ENCODE measurements at regions not wholly inside any gene's neighbourhood (a gene's known extent, or its start where the extent isn't known, plus 50 kb on each side); places are given as distances from the start of the nearest gene placed in this dataset.

GRCh38 chrX:109858602-109859341, 125.7 kb upstream of the ACSL4 start:
- ChIA-PET CTCF (interaction anchor here (0.8 to 7.5 kb wide), 8 partner anchors 10 to 373 kb away, joined by 4 to 337 read pairs (median 32); no protein-coding TSS in a partner anchor), SMC1A (ENCODE audit: uncharacterized antibody, unreplicated experiment) (interaction anchor here (0.6 to 14.2 kb wide), 8 partner anchors 13 to 216 kb away, joined by 3 to 403 read pairs (median 7); no protein-coding TSS in a partner anchor), POLR2A (no interaction called here), RAD21 (ENCODE audit: unreplicated experiment) (interaction anchor here (0.7 to 7.2 kb wide), 4 partner anchors 32 to 147 kb away, joined by 3 to 257 read pairs (median 12); no protein-coding TSS in a partner anchor)
- H3K36me3 ChIP-seq (ENCODE audit: control insufficient read depth in 2 of 2, insufficient read depth in 2 of 2, low read length in 1 of 2): no peaks in the 10 kb centered on the region
- no peaks in the 10 kb centered on the region for H3K27me3 ChIP-seq (replicated peaks in 1 of 2; ENCODE audit: control insufficient read depth in 2 of 2, insufficient read depth in 2 of 2, low read length in 1 of 2)
- DNase-seq (ENCODE audit: low read depth, low spot score): no peak
- no peaks in the 10 kb centered on the region for H4K20me1 ChIP-seq (ENCODE audit: control insufficient read depth, insufficient read depth)
- in situ Hi-C loops (cut with MboI) (loop anchor here (5.0 kb wide), 1 partner anchor 141 kb away; no protein-coding TSS in a partner anchor), intact Hi-C loops (cut with micrococcal nuclease; ENCODE audit: unreplicated experiment) (loop anchor here (5.0 kb wide), 1 partner anchor 126 kb away; the partner anchor contains the start of gene ACSL4)
- ATAC-seq: no peak
- no peak overlapping the region for H3K9ac ChIP-seq (ENCODE audit: control insufficient read depth, insufficient read depth, low read length)
- no peak overlapping the region for H3K4me2 ChIP-seq (ENCODE audit: control insufficient read depth, insufficient read depth)
- no peak for FAIRE-seq
- H3K4me1 ChIP-seq (ENCODE audit: control insufficient read depth, insufficient read depth, low read length): no peaks in the 10 kb centered on the region
- WGBS (ENCODE audit: insufficient coverage, insufficient replicate concordance, low lambda C conversion rate, missing lambda C conversion rate): 47% methylated on average over 5 of the region's 5 CpGs
- H3K79me2 ChIP-seq (ENCODE audit: control insufficient read depth, insufficient read depth, low read length): no peaks in the 10 kb centered on the region
- H3K27ac ChIP-seq (ENCODE audit: control insufficient read depth, insufficient read depth): no peak overlapping the region
- no TSS peak for BruUV-seq (replicated peaks)
- H3K4me3 ChIP-seq: no peak overlapping the region
- no peak overlapping the region for H2AFZ ChIP-seq (ENCODE audit: control insufficient read depth, low read depth, low read length)
- no peaks in the 10 kb centered on the region for H3K9me3 ChIP-seq (replicated peaks; ENCODE audit: control insufficient read depth, insufficient read depth, low read length)
- TF ChIP-seq GATAD2B (conservative IDR thresholded peaks at IDR 0.05; ENCODE audit: low read depth): no peak
- TF ChIP-seq MTA2 (IDR thresholded peaks at IDR 0.05; ENCODE audit: low read depth): no peak
- no peak for TF ChIP-seq MAX (IDR thresholded peaks at IDR 0.05; ENCODE audit: low read depth, low read length)
- no peak for TF ChIP-seq ZBTB40 (IDR thresholded peaks at IDR 0.05; ENCODE audit: borderline replicate concordance)
- no peak for TF ChIP-seq SKIL (IDR thresholded peaks at IDR 0.05; ENCODE audit: low read depth, poor library complexity, severe bottlenecking)
- TF ChIP-seq BRCA1 (IDR thresholded peaks at IDR 0.05; ENCODE audit: low read depth, low read length): no peak
- no peak for TF ChIP-seq IRF3 (IDR thresholded peaks at IDR 0.05)
- TF ChIP-seq RB1 (IDR thresholded peaks at IDR 0.05; ENCODE audit: borderline replicate concordance): no peak
- no peak for TF ChIP-seq MYB (IDR thresholded peaks at IDR 0.05; ENCODE audit: borderline replicate concordance, low read depth, low read length)
- no peak for TF ChIP-seq NR2F1 (conservative IDR thresholded peaks at IDR 0.05)
- no peak for TF ChIP-seq ZZZ3 (IDR thresholded peaks at IDR 0.05; ENCODE audit: control insufficient read depth, insufficient read length, low read depth)
- TF ChIP-seq MTA3 (IDR thresholded peaks at IDR 0.05; ENCODE audit: borderline replicate concordance, low read length): no peak
- no peak for TF ChIP-seq POLR2A (IDR thresholded peaks at IDR 0.05; ENCODE audit: low read depth, low read length)
- TF ChIP-seq RELA (IDR thresholded peaks at IDR 0.05; ENCODE audit: borderline replicate concordance, partially characterized antibody): no peak
- TF ChIP-seq SUPT20H (IDR thresholded peaks at IDR 0.05; ENCODE audit: borderline replicate concordance, control insufficient read depth, low read depth, low read length): no peak
- TF ChIP-seq SIN3A (IDR thresholded peaks at IDR 0.05; ENCODE audit: low read depth, low read length): no peak
